Kidney epithelial cell (primary cell): ENCODE measurements at regions not wholly inside any gene's neighbourhood (a gene's known extent, or its start where the extent isn't known, plus 50 kb on each side); places are given as distances from the start of the nearest gene placed in this dataset.

Experiments
- DNase-seq: peaks from one replicate; pipeline ENCODE4 v3.0.0-alpha.2; 2010; ENCODE audit warnings: low read depth
- H3K27me3 ChIP-seq: 2 replicates; pipeline ENCODE4 v1.6.0; 2011; ENCODE audit warnings: low read length; ENCODE audit not compliant: control insufficient read depth, insufficient read depth
- H3K36me3 ChIP-seq: 2 replicates; pipeline ENCODE4 v1.5.1; 2011; ENCODE audit warnings: low read length; ENCODE audit not compliant: control insufficient read depth, insufficient read depth
- H3K4me3 ChIP-seq: 2 replicates; pipeline ENCODE4 v1.5.1; 2011; ENCODE audit warnings: low read depth, mild to moderate bottlenecking, control low read depth, low read length
- TF ChIP-seq, protein P1 (sequence below): IDR thresholded peaks from 2 replicates; pipeline ENCODE4 v1.5.1; 2011; ENCODE audit warnings: mild to moderate bottlenecking, moderate library complexity, low read length, control low read depth, inconsistent platforms; ENCODE audit not compliant: insufficient read depth, poor library complexity, severe bottlenecking

DNA sequence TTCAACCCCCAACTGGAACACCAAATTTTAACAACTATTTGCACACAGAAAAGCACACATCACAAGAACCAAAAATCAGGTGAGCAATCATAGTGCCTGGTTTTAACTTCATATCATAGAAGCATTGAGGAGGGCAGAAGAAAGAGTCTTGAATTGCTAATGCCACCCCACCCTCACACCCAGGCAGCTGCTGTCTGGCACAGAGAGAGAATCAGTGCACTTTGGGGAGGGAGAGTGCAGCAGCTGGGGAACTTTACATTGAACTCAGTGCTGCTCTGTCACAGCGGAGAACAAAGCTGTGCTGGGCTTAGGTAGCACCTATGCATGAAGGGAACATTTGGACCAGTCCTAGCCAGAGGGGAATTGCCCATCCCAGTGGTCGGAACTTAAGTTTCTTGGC lies 76.0 kb upstream of the KBTBD8 start:
- DNase-seq: no peak
- no peak overlapping the region for H3K4me3 ChIP-seq
- H3K27me3 ChIP-seq: no peaks in the 10 kb centered on the region
- H3K36me3 ChIP-seq: no peaks in the 10 kb centered on the region
- TF ChIP-seq, protein P1, sequence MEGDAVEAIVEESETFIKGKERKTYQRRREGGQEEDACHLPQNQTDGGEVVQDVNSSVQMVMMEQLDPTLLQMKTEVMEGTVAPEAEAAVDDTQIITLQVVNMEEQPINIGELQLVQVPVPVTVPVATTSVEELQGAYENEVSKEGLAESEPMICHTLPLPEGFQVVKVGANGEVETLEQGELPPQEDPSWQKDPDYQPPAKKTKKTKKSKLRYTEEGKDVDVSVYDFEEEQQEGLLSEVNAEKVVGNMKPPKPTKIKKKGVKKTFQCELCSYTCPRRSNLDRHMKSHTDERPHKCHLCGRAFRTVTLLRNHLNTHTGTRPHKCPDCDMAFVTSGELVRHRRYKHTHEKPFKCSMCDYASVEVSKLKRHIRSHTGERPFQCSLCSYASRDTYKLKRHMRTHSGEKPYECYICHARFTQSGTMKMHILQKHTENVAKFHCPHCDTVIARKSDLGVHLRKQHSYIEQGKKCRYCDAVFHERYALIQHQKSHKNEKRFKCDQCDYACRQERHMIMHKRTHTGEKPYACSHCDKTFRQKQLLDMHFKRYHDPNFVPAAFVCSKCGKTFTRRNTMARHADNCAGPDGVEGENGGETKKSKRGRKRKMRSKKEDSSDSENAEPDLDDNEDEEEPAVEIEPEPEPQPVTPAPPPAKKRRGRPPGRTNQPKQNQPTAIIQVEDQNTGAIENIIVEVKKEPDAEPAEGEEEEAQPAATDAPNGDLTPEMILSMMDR: no peak

DNA sequence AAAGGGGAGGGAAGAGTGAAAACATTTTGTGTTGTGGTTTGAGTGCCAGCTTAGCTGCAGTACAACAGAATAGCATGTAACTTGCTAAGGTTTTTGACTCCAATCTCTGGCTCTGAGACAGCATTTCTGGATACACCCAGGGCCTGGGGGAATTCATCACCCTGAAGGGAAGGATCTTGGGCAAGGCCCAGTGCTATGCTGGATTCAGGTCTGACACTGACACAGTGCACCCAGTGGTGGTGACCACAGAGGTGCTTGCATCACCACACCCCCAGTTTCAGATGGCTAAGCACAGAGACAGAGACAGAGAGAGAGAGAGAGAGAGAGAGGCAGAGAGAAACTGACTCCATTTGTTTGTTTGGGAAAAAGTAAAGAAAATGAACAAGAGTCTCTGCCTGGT lies 74.1 kb upstream of the KBTBD8 start:
- no peaks in the 10 kb centered on the region for H3K27me3 ChIP-seq
- DNase-seq: no peak

DNA sequence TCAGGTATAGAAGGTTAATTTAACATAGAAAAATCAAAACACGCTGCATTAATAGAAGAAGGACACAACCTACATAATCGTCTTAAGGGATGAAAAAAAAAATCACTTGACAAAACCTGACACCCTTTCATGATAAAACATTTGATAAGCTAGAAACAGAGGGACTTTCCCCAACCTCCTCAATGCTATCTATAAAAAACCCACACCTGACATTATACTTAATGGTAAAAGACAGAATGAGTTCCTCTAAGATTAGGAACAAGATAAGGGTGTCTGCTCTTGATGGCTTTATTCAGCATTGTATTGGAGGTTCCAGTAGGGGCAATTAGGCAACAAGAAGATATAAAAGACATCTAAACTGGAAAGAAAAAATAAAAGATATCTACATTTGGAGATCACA lies 69.9 kb upstream of the KBTBD8 start:
- TF ChIP-seq, protein P1: no peak

More for the DNA sequence above, 74.1 kb upstream of the KBTBD8 start:
- H3K4me3 ChIP-seq: no peak overlapping the region
- no peaks in the 10 kb centered on the region for H3K36me3 ChIP-seq
- TF ChIP-seq, protein P1: no peak

DNA sequence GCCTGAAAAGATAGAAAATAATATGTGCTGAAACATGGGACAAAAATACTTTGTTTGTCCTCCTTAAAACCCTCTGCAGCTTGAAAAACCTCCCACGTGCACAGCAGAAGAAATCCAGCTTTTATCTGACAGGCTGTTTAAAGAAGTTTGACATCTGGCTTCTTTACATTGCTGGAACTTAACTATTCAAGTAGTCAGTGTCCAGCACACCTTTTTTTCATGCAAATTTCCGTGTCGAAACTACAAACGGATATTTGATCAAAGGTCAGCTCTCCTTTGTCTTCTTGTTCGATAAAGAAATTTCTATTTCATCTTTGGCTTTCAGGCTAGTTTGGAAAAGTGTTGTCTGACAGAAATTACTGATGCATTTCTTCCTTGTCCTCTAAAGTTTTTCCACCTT lies 66.8 kb upstream of the KBTBD8 start:
- DNase-seq: no peak

More for the DNA sequence above, 69.9 kb upstream of the KBTBD8 start:
- H3K36me3 ChIP-seq: no peaks in the 10 kb centered on the region
- H3K27me3 ChIP-seq: no peaks in the 10 kb centered on the region
- no peak overlapping the region for H3K4me3 ChIP-seq
- no peak for DNase-seq

DNA sequence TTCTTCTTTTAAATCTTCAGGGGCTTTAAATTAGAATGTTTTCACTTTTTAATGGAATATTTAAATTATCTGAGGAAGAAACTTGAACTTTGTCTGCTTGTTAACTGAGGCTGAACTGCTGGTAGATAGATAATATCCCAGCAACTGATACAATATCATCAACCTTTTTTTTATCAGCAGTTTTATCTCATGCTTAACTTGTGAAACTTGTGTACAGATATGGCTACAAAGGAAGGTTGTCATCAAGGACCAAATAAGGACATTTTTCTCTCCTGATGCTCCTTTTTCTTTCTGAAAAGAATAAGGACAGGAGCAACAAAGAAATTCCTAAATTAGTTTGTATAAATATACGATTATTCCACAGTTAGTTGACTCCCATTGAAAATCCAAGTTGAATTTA lies 66.4 kb upstream of the KBTBD8 start:
- no peaks in the 10 kb centered on the region for H3K27me3 ChIP-seq

More for the DNA sequence above, 66.8 kb upstream of the KBTBD8 start:
- Histone ChIP-seq H3K4me3 (no peak overlapping the region), H3K36me3 (no peaks in the 10 kb centered on the region), H3K27me3 (no peaks in the 10 kb centered on the region)
- TF ChIP-seq, protein P1: no peak

DNA sequence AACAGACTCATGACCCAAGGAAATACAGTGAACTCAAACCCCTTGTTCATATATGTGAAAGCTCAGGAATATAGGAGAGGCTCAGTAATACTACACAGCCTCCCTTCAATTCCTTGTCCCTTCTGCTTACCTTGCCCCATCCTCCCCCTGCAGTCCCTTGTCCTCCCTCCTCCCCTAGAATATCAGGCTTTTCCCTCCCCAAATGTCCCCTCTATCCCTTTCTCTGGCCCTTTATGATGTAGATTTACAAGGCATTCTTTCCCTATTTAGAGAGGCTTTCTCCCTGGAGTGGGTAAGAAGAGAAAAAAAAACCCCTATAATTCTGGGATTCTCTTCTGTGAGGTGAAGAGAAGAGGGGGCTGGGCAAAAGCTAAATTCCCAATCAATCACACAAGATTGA lies 64.9 kb upstream of the KBTBD8 start:
- H3K4me3 ChIP-seq: no peak overlapping the region
- H3K36me3 ChIP-seq: no peaks in the 10 kb centered on the region
- DNase-seq: no peak
- TF ChIP-seq, protein P1: no peak
- H3K27me3 ChIP-seq: no peaks in the 10 kb centered on the region

More for the DNA sequence above, 66.4 kb upstream of the KBTBD8 start:
- DNase-seq: no peak
- H3K36me3 ChIP-seq: no peaks in the 10 kb centered on the region
- TF ChIP-seq, protein P1: no peak
- no peak overlapping the region for H3K4me3 ChIP-seq
